HG03066 (cell line): ENCODE measurements at regions not wholly inside any gene's neighbourhood (a gene's known extent, or its start where the extent isn't known, plus 50 kb on each side); places are given as distances from the start of the nearest gene placed in this dataset.
"Not testable (repeated sequence)": the region's sequence is repeated elsewhere in the genome, so short reads cannot be mapped to it uniquely, and the experiment has no call there.

ENCODE experiments used
- ATAC-seq: cut with Tn5 transposase; IDR thresholded peaks from one replicate; pipeline ENCODE4 v1.9.1; 2021; ENCODE audit warnings: low read depth; ENCODE audit not compliant: unreplicated experiment

- no peak for ATAC-seq
Observed at GRCh38 chr14:105971593-105972500, 445.5 kb downstream of the TMEM121 start.

- no peak for ATAC-seq
Observed at GRCh38 chr14:105974902-105975301, 448.5 kb downstream of the TMEM121 start.

GRCh38 chr14:105978618-105979295 lies 452.4 kb downstream of the TMEM121 start:
- ATAC-seq = no peak

- ATAC-seq = no peak
Observed at GRCh38 chr14:105979446-105979845, 453.1 kb downstream of the TMEM121 start.

GRCh38 chr14:105980224-105980623 lies 453.8 kb downstream of the TMEM121 start:
- no peak for ATAC-seq

GRCh38 chr14:105981517-105982302 lies 455.3 kb downstream of the TMEM121 start:
- not testable (repeated sequence) for ATAC-seq

- ATAC-seq = no peak
Observed at GRCh38 chr14:105982664-105983063, 456.3 kb downstream of the TMEM121 start.

GRCh38 chr14:105986894-105987284 lies 460.5 kb downstream of the TMEM121 start:
- ATAC-seq = no peak

GRCh38 chr14:105987563-105987962 lies 461.2 kb downstream of the TMEM121 start:
- no peak for ATAC-seq

GRCh38 chr14:105989566-105990302 lies 463.4 kb downstream of the TMEM121 start:
- ATAC-seq = no peak

- ATAC-seq = not testable (repeated sequence)
Observed at GRCh38 chr14:105991677-105992076, 465.3 kb downstream of the TMEM121 start.

GRCh38 chr14:105993814-105994213 lies 467.4 kb downstream of the TMEM121 start:
- ATAC-seq = no peak

- not testable (repeated sequence) for ATAC-seq
Observed at GRCh38 chr14:105995011-105995710, 468.8 kb downstream of the TMEM121 start.

- ATAC-seq = not testable (repeated sequence)
Observed at GRCh38 chr14:105998597-105998996, 472.2 kb downstream of the TMEM121 start.

GRCh38 chr14:105999361-106000028 lies 473.1 kb downstream of the TMEM121 start:
- no peak for ATAC-seq

- not testable (repeated sequence) for ATAC-seq
Observed at GRCh38 chr14:106000029-106000511, 473.7 kb downstream of the TMEM121 start.

GRCh38 chr14:106001277-106001676 lies 474.9 kb downstream of the TMEM121 start:
- ATAC-seq = not testable (repeated sequence)

GRCh38 chr14:106003351-106003750 lies 477.0 kb downstream of the TMEM121 start:
- ATAC-seq = no peak
